Activated T-helper 9 cell treated with anti-CD3 and anti-CD28 coated beads, Interleukin-2, amount 50 U/mL, for 16 hours (primary cell): ENCODE measurements at regions not wholly inside any gene's neighbourhood (a gene's known extent, or its start where the extent isn't known, plus 50 kb on each side); places are given as distances from the start of the nearest gene placed in this dataset.
A peak's percentile ranks its signal among the peaks of the same experiment; 100 is the strongest.

ENCODE experiments used
- DNase-seq: peaks from one replicate; pipeline ENCODE4 v3.0.0-alpha.2; 2020; ENCODE audit warnings: low read depth

DNA sequence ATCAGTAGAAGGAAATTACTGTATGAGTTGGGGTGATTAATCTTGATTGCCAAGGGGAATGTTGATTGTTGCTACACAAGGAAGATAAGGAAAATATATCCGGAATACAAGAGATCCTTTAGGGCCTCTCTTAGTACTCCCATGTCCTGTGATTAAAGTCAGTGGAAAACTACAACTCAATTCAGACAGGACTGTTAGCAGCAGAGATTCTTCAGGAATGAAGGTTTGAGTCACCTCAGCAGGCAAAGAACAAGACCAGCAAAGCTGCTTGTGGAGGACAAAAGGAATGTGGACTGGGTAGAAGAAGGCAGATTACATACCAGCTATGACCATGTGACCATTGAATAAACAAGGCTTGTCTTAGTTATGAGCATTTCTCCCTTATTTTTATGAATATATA lies 478.2 kb downstream of the BUD13 start:
- DNase-seq: no peak

GRCh38 chr11:116287866-116288265 lies 484.9 kb downstream of the BUD13 start:
- no peak for DNase-seq

DNA sequence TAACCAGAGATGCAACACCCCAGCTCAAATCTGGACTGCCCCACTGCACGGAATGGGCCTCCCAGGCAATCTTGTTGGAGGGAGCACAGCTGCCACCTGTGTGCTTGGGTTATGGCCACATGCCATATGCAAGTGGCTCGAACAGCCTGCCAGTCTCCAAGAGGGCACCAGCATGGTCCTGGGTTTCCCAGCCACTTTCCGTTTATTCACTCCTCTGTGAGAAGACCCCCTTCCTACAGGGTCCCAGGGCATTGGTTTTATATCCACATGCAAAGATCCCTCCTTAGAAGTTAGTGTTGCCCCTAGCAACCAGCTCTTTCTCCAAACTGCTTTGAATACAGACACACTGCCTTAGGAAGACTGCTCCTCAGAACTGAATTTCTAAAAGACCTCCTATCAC lies 487.8 kb downstream of the BUD13 start:
- DNase-seq: no peak

GRCh38 chr11:116283300-116283699 lies 489.5 kb downstream of the BUD13 start:
- DNase-seq: no peak

DNA sequence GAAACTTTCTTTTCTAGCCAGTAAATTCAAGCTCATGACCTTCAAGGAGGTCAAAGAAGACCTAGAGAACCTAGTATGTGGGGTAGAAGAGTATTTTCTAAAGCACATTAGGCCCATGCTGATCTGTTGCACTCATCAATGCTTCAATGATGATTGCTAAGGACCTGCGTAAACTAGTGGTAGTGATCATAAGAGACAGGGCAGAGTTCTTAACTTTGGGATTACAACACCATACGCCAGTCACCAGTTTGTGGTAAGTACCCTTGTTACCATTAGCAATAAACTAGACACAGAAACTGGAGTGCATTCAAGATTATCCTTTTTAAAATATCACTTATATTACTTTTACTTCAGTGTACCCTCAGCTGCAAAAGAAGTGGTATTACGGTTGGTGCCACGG lies 490.3 kb downstream of the BUD13 start:
- DNase-seq: no peak

DNA sequence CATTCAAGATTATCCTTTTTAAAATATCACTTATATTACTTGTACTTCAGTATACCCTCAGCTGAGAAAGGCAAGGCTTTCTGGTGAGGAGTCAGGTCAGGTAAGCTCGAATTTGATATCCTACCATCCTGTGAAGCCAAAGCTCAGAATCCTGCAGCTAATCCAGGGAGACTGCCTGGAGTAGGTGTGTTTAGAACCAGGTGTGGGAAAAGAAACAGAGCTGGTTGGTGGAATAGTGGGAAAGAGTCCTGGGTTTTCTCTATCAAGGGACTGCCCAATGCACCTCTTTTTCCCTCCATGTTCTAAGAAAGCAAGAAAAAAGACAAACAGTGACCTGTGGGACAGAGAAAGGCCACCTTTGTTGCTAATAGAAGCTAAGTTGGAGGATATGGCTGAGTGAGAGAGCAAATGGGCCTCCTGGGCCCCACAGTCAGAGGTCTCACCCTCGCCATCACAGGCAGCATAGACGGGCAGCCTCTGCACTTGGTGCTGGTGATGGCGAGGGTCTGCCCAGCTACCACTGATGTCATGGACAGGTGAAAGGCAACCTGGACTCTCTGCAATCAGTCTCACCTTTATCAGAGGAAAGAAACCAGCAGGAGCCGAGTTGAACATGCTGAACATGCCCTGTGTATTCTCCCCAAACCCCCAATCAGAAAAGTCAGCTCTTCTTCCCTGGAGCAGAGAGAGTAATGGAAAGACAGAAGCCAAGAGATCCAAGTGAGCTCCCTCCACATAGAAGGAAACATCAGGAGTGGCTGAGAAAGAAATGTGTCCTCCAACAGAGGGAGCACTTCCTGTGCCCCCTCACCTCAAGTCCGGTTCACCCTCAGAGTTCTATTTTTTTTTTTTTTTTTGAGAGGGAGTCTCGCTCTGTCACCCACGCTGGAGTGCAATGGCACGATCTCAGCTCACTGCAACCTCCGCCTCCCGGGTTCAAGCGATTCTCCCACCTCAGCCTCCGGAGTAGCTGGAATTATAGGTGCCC lies 491.3 kb downstream of the BUD13 start:
- DNase-seq: no peak

DNA sequence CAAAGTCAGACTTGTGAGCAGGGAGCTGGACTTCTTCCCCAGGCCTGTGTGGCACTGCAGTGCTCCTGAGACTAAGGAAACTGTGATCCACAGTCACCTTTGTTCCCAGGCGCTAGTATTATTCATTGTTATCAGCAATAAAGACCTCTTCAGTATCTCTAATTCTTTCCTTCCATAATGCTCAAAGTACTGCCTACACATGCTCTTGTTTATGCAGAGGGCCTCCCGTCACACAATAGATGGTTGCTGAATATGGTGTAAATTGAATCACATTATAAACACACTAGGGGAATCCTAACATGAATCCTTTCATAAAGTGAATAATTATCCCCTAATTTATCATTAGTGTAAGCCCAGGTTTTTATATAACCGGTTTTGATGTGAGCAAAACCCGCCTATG lies 493.3 kb downstream of the BUD13 start:
- no peak for DNase-seq

DNA sequence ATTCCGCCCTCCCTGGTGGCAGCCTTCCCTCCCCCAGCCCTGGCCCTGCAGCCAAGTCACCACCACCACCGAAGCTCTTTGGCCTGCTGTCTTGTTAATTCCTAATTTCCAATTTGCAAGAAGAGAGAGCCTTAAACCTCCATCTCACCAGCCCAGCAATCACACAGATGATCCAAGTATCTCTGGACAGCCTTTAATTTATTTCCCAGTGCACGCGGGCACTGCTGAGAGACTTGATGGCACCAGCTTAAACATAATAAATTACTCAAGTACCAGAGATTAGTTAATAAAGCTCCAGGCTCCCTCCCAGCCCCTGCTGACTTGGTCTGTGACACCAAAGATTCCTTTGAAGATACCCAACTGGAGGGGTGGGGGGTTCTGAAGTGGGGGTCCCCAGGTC lies 494.7 kb downstream of the BUD13 start:
- no peak for DNase-seq

GRCh38 chr11:116276051-116277044 lies 496.4 kb downstream of the BUD13 start:
- DNase-seq: peak; percentile 43

DNA sequence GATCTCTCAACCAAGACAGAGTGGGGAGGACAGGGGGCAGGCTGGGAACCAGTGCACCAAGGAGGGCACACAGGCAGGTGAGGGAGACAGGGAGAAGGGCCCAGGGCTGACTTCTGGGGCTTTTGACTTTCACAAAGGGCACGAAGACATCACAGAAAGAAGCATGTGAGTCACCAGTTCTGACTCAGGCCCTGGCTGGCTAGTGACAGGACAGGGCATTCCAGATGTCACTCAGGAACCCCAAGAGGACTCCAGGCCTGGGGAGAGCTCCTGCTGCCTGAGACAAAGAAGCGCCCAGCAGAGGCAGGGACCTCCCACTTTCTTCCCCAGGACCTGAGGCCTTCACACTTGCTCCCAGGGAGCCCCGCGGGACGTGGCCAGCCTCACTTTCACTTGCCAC lies 497.2 kb downstream of the BUD13 start:
- DNase-seq: no peak

GRCh38 chr11:116274521-116274920 lies 498.3 kb downstream of the BUD13 start:
- DNase-seq: no peak

DNA sequence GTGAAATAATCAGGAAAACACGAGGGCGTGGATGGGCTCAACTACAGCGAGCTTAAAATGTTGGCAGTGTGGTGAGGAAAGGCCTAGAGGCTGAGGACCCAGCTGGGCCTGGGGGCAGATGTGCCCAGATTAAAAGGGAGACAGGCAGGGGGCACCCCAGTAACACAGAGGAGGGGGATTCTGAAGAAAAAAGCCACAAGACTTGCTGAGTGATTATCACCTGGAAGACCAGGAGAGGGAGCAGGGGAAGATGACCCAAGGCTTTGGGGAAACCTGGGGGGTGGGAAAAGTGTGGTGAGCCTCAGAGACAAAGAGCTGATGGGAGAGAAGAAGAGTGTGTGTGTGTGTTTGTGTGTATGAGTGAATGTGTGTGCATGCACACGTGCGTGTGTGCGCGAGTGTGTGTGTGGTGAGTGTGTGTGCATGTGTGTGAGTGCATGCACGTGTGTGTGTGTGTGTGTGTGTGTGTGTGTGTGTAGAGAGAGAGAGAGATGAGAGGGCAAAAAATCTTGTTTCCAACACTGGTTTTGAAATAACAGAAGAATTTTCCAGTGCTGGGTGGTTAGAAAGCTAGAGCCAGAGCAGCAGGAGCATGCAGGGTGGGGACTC lies 500.5 kb downstream of the BUD13 start:
- no peak for DNase-seq

DNA sequence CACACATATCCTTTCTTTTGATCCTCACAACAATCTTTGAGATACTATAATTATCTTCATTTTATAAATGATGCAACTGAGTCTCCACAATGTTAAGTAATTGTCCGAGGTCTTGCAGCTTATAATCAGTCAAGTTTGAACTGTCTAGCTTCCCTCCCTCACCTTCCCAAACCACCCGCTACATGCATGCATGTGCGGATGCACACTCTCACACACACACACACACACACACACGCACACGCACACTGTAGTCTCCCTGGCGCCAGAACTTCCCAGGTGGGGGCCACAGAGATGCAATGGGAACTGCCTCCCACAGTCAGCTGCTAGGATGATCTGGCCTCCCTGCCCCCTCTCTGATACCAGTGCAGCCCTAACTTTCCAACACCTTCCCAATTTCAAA lies 501.3 kb downstream of the BUD13 start:
- DNase-seq: no peak

GRCh38 chr11:116267146-116267545 lies 505.6 kb downstream of the BUD13 start:
- DNase-seq: no peak

- no peak for DNase-seq
These were observed 509.0 kb downstream of the BUD13 start for GRCh38 chr11:116263770-116264169.

- no peak for DNase-seq
These were observed 509.8 kb downstream of the BUD13 start for GRCh38 chr11:116263019-116263418.

GRCh38 chr11:116262370-116262769 lies 510.4 kb downstream of the BUD13 start:
- DNase-seq: no peak

GRCh38 chr11:116261606-116262005 lies 511.2 kb downstream of the BUD13 start:
- no peak for DNase-seq

- no peak for DNase-seq
These were observed 514.0 kb downstream of the BUD13 start for GRCh38 chr11:116258821-116259220.

- DNase-seq: no peak
These were observed 514.9 kb downstream of the BUD13 start for GRCh38 chr11:116257883-116258282.

DNA sequence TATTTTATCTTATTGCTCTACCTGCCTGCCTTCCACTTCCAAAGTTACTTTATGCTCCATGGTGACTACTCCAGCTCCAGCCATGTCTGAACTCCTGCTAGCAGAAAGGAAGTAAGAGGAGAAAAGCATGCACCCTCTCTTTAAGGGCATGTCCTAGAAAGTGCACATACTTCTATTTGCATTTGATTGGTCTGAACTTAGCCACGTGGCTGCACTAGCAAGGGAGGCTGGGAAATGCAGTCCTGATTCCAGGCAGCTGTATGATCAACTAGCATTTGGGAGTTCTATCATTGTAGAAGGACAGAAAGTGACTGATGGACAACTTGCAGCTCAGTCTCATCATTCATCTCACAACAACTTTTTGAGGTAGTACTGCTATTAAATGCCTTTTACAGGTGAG lies 515.7 kb downstream of the BUD13 start:
- DNase-seq: no peak

DNA sequence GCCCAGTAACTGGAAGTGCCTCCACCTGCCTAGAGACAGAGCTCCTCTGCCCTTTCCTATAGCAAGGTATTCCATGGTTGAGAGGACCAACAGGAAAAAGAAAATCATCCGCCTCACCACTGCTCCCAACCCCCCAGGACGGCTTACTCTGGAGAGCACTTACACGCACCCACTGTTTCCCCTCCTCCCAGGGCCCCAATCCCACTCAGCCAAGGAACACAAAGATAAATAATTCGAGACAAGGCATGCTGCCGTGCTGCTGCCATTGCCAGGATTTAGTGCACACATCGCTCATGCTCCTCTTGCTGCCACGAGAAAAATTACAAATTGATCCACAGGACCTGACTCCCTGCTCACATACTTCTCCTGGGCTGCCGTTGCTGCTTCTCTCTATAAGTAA lies 516.6 kb downstream of the BUD13 start:
- DNase-seq: no peak
